Thoracic aorta (tissue), 2 donors: ENCODE measurements at regions not wholly inside any gene's neighbourhood (a gene's known extent, or its start where the extent isn't known, plus 50 kb on each side); places are given as distances from the start of the nearest gene placed in this dataset.

Experiments used
- ATAC-seq: fragments of 150-250 bp; one replicate; pipeline ENCODE4 v1.8.0; 2017; ENCODE audit warnings: low read depth; ENCODE audit not compliant: insufficient number of reproducible peaks, low FRiP score
- DNase-seq: peaks from one replicate; pipeline ENCODE4 v3.0.0-alpha.2; 2020; ENCODE audit warnings: low spot score
- H3K27ac ChIP-seq, 2 donors: fragments of 200-600 bp; sonication (generic); 1 replicate in 1 of 2; 2 replicates in 1 of 2; pipeline ENCODE4 v1.5.1; 2016; ENCODE audit warnings: mild to moderate bottlenecking in 2 of 2, moderate library complexity in 2 of 2
- H3K27me3 ChIP-seq: fragments of 200-600 bp; sonication (generic); replicated peaks from 2 replicates; pipeline ENCODE4 v1.6.0; 2016; ENCODE audit warnings: mild to moderate bottlenecking; ENCODE audit not compliant: insufficient read depth
- H3K36me3 ChIP-seq: fragments of 200-600 bp; sonication (generic); one replicate; pipeline ENCODE4 v1.5.1; 2016
- H3K4me1 ChIP-seq, 2 donors: fragments of 200-600 bp; sonication (generic); 1 replicate in 1 of 2; 2 replicates in 1 of 2; pipeline versions ENCODE4 v1.5.1 to v1.6.0; 2016; ENCODE audit warnings: low read depth in 2 of 2, mild to moderate bottlenecking in 1 of 2; ENCODE audit not compliant: control insufficient read depth in 1 of 2
- H3K4me3 ChIP-seq: fragments of 200-600 bp; sonication (generic); 2 replicates; pipeline ENCODE4 v1.5.1; 2016; ENCODE audit warnings: mild to moderate bottlenecking
- H3K9me3 ChIP-seq: fragments of 200-600 bp; sonication (generic); 2 replicates; pipeline ENCODE4 v1.5.1; 2016
- TF ChIP-seq, protein P1 (sequence below): fragments of 200-600 bp; sonication (generic); IDR thresholded peaks from one replicate; pipeline ENCODE4 v1.5.1; 2019; ENCODE audit warnings: antibody characterized with exemption

GRCh38 chr1:96660503-96660902 is 61.1 kb upstream of the PTBP2 start:
- ATAC-seq: no peak
- Histone ChIP-seq H3K27ac (no peak overlapping the region), H3K4me1 (no peaks in the 10 kb centered on the region), H3K36me3 (no peaks in the 10 kb centered on the region), H3K9me3 (no peaks in the 10 kb centered on the region), H3K4me3 (no peak overlapping the region), H3K27me3 (no peaks in the 10 kb centered on the region)
- TF ChIP-seq, protein P1, sequence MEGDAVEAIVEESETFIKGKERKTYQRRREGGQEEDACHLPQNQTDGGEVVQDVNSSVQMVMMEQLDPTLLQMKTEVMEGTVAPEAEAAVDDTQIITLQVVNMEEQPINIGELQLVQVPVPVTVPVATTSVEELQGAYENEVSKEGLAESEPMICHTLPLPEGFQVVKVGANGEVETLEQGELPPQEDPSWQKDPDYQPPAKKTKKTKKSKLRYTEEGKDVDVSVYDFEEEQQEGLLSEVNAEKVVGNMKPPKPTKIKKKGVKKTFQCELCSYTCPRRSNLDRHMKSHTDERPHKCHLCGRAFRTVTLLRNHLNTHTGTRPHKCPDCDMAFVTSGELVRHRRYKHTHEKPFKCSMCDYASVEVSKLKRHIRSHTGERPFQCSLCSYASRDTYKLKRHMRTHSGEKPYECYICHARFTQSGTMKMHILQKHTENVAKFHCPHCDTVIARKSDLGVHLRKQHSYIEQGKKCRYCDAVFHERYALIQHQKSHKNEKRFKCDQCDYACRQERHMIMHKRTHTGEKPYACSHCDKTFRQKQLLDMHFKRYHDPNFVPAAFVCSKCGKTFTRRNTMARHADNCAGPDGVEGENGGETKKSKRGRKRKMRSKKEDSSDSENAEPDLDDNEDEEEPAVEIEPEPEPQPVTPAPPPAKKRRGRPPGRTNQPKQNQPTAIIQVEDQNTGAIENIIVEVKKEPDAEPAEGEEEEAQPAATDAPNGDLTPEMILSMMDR: no peak
- no peak for DNase-seq
